H1 (cell line): ENCODE measurements at regions not wholly inside any gene's neighbourhood (a gene's known extent, or its start where the extent isn't known, plus 50 kb on each side); places are given as distances from the start of the nearest gene placed in this dataset.

Experiments
- CTCF ChIA-PET: fragments of 300-600 bp; sonication (Branson Sonifier 250); formaldehyde crosslinking; loops from one replicate; lab custom pipeline; 2021; ENCODE audit not compliant: partially characterized antibody; lab: Charles Lee
- POLR2A ChIA-PET: fragments of 300-600 bp; sonication (Branson Sonifier 250); formaldehyde crosslinking; loops from one replicate; lab custom pipeline; 2021; ENCODE audit warnings: inconsistent platforms; ENCODE audit not compliant: partially characterized antibody; lab: Charles Lee
- DNase-seq, 2 experiments: peaks; one replicate each; pipeline versions ENCODE4 v3.0.0 to v3.0.0-alpha.2; 2010 to 2022; ENCODE audit warnings: low spot score in 2 of 2, low read depth in 1 of 2, mixed read lengths in 1 of 2
- FAIRE-seq: peaks from 2 replicates; lab custom pipeline; 2011; peaks lifted over from hg19 to GRCh38; lab: Jason Lieb, UNC
- H2AFZ ChIP-seq: 2 replicates; pipeline ENCODE4 v1.8.1; 2012; ENCODE audit warnings: low read length, inconsistent platforms
- H2AK5ac ChIP-seq: 2 replicates; pipeline ENCODE4 v1.6.1; 2013; ENCODE audit warnings: low read depth, low read length
- H2BK120ac ChIP-seq: replicated peaks from 2 replicates; pipeline ENCODE3; 2013; ENCODE audit warnings: low read depth, low read length, inconsistent platforms
- H2BK12ac ChIP-seq: 2 replicates; pipeline ENCODE4 v1.6.1; 2013; ENCODE audit warnings: low read depth, low read length
- H2BK15ac ChIP-seq: 2 replicates; pipeline ENCODE4 v1.6.1; 2013; ENCODE audit warnings: low read length
- H2BK20ac ChIP-seq: 2 replicates; pipeline ENCODE4 v1.6.1; 2013; ENCODE audit warnings: low read length
- H2BK5ac ChIP-seq: 2 replicates; pipeline ENCODE4 v1.6.1; 2013; ENCODE audit warnings: low read depth, low read length
- H3K14ac ChIP-seq: 2 replicates; pipeline ENCODE4 v1.6.1; 2013; ENCODE audit warnings: inconsistent platforms; ENCODE audit not compliant: insufficient read length
- H3K18ac ChIP-seq: 2 replicates; pipeline ENCODE4 v1.6.1; 2013; ENCODE audit warnings: low read length; ENCODE audit errors: extremely low read depth
- H3K23ac ChIP-seq: 2 replicates; pipeline ENCODE4 v1.6.1; 2013; ENCODE audit warnings: inconsistent platforms; ENCODE audit not compliant: insufficient read length
- H3K23me2 ChIP-seq: 2 replicates; pipeline ENCODE4 v1.6.1; 2013; ENCODE audit warnings: low read depth, low read length
- H3K27ac ChIP-seq: 2 replicates; pipeline ENCODE4 v1.6.1; 2011; ENCODE audit warnings: low read depth, low read length, inconsistent platforms
- H3K27me3 ChIP-seq, 4 experiments: replicated peaks in 1 of 4; 1 replicate in 1 of 4; 2 replicates in 3 of 4; pipeline versions ENCODE4 v1.6.1 to v1.8.1; 2011 to 2013; ENCODE audit warnings: low read length in 3 of 4, mild to moderate bottlenecking in 3 of 4, inconsistent platforms in 2 of 4, mixed read lengths in 2 of 4, moderate library complexity in 1 of 4; ENCODE audit not compliant: control insufficient read depth in 3 of 4, insufficient read depth in 3 of 4; ENCODE audit errors: extremely low read depth in 1 of 4
- H3K36me3 ChIP-seq, 4 experiments: 2 replicates each; pipeline versions ENCODE4 v1.6.1 to v1.8.1; 2011 to 2013; ENCODE audit warnings: mild to moderate bottlenecking in 4 of 4, low read length in 3 of 4, moderate library complexity in 2 of 4, control low read depth in 1 of 4, inconsistent platforms in 1 of 4; ENCODE audit not compliant: insufficient read depth in 4 of 4, control insufficient read depth in 2 of 4
- H3K4ac ChIP-seq: replicated peaks from 2 replicates; pipeline ENCODE3; 2013; ENCODE audit warnings: low read length, low read depth, mixed read lengths, inconsistent platforms; ENCODE audit not compliant: insufficient read length
- H3K4me1 ChIP-seq, 4 experiments: replicated peaks in 1 of 4; 1 replicate in 1 of 4; 2 replicates in 3 of 4; pipeline versions ENCODE4 v1.6.1 to v1.8.1; 2011 to 2013; ENCODE audit warnings: low read length in 3 of 4, inconsistent platforms in 2 of 4, mixed read lengths in 1 of 4; ENCODE audit not compliant: insufficient read depth in 4 of 4, control insufficient read depth in 3 of 4
- H3K4me2 ChIP-seq, 2 experiments: 2 replicates each; pipeline versions ENCODE4 v1.6.1 to v1.8.1; 2011 to 2013; ENCODE audit warnings: low read depth in 2 of 2, low read length in 2 of 2, control low read depth in 1 of 2, inconsistent platforms in 1 of 2, mild to moderate bottlenecking in 1 of 2; ENCODE audit not compliant: insufficient read depth in 1 of 2
- H3K4me3 ChIP-seq, 4 experiments: fragments of 200-600, 300-600 bp in 1 of 4; sonication (generic), shearing (Covaris generic), sonication (Bioruptor Twin) in 1 of 4; 2 replicates each; pipeline versions ENCODE4 v1.5.1 to v1.8.1; 2011 to 2016; ENCODE audit warnings: low read length in 4 of 4, low read depth in 3 of 4, control low read depth in 2 of 4, inconsistent platforms in 2 of 4, mild to moderate bottlenecking in 2 of 4, mixed read lengths in 1 of 4, moderate library complexity in 1 of 4; ENCODE audit not compliant: insufficient read depth in 2 of 4; ENCODE audit errors: extremely low read depth in 1 of 4
- H3K56ac ChIP-seq: replicated peaks from 2 replicates; pipeline ENCODE3; 2013; ENCODE audit warnings: low read depth, mild to moderate bottlenecking, mixed read lengths, low read length, inconsistent platforms; ENCODE audit not compliant: insufficient read length
- H3K79me1 ChIP-seq: 2 replicates; pipeline ENCODE4 v1.6.1; 2013; ENCODE audit warnings: low read depth, low read length, control low read depth
- H3K79me2 ChIP-seq, 2 experiments: 2 replicates each; pipeline versions ENCODE4 v1.6.1 to v1.8.1; 2012 to 2013; ENCODE audit warnings: low read length in 2 of 2, mild to moderate bottlenecking in 2 of 2, inconsistent platforms in 1 of 2; ENCODE audit not compliant: insufficient read depth in 2 of 2, control insufficient read depth in 1 of 2
- H3K9ac ChIP-seq, 4 experiments: replicated peaks in 1 of 4; 1 replicate in 1 of 4; 2 replicates in 3 of 4; pipeline versions ENCODE4 v1.6.1 to v1.8.1; 2011 to 2013; ENCODE audit warnings: low read depth in 3 of 4, low read length in 3 of 4, control low read depth in 2 of 4, mild to moderate bottlenecking in 2 of 4, moderate library complexity in 2 of 4, inconsistent platforms in 1 of 4; ENCODE audit errors: extremely low read depth in 1 of 4
- H3K9me3 ChIP-seq, 2 experiments: 2 replicates each; pipeline versions ENCODE4 v1.6.1 to v1.8.1; 2012 to 2013; ENCODE audit warnings: mild to moderate bottlenecking in 2 of 2, moderate library complexity in 2 of 2, control low read depth in 1 of 2, inconsistent platforms in 1 of 2, low read depth in 1 of 2, low read length in 1 of 2, mixed read lengths in 1 of 2; ENCODE audit not compliant: insufficient read depth in 2 of 2
- H4K20me1 ChIP-seq, 2 experiments: replicated peaks in 1 of 2; 2 replicates each; pipeline versions ENCODE3 to v1.8.1; 2011 to 2013; ENCODE audit warnings: inconsistent platforms in 2 of 2, low read length in 2 of 2, mild to moderate bottlenecking in 1 of 2; ENCODE audit not compliant: insufficient read depth in 2 of 2, control insufficient read depth in 1 of 2
- H4K5ac ChIP-seq: 2 replicates; pipeline ENCODE4 v1.6.1; 2013; ENCODE audit warnings: low read length, low read depth, mixed read lengths, inconsistent platforms; ENCODE audit not compliant: insufficient read length
- H4K8ac ChIP-seq: 2 replicates; pipeline ENCODE4 v1.8.0; 2013; ENCODE audit warnings: mild to moderate bottlenecking, moderate library complexity, low read length, inconsistent platforms; ENCODE audit not compliant: insufficient read depth; ENCODE audit errors: extremely low read depth
- H4K91ac ChIP-seq: replicated peaks from 2 replicates; pipeline ENCODE3; 2013; ENCODE audit warnings: low read length, mixed read lengths, inconsistent platforms; ENCODE audit not compliant: insufficient read length
- ATF2 ChIP-seq: IDR thresholded peaks from 2 replicates; pipeline ENCODE4 v1.6.1; 2012; ENCODE audit warnings: low read length, inconsistent platforms
- HDAC2 ChIP-seq, 2 experiments: fragments of 300-600 bp in 1 of 2; sonication (generic) in 1 of 2; IDR thresholded peaks; 2 replicates each; pipeline ENCODE4 v1.6.1; 2011 to 2012; ENCODE audit warnings: low read depth in 2 of 2, low read length in 2 of 2, mild to moderate bottlenecking in 2 of 2, moderate library complexity in 2 of 2, borderline replicate concordance in 1 of 2, inconsistent platforms in 1 of 2
- WGBS, 2 experiments: shearing (Covaris generic) in 1 of 2; methylation state at CpG; one replicate each; pipeline versions ENCODE4 v1.1.6 to v1.1.7; 2013 to 2015; ENCODE audit warnings: low lambda C conversion rate in 2 of 2, mixed read lengths in 2 of 2, inconsistent platforms in 1 of 2, low coverage in 1 of 2, missing lambda C conversion rate in 1 of 2; ENCODE audit not compliant: insufficient replicate concordance in 2 of 2, insufficient coverage in 1 of 2, insufficient read length in 1 of 2; ENCODE audit errors: extremely low coverage in 1 of 2, missing lambda C conversion rate in 1 of 2; 5-methylcytosine and 5-hydroxymethylcytosine counted together

GRCh38 chr20:55174635-55175034, 699.2 kb downstream of the DOK5 start:
- H3K79me2 ChIP-seq: no peaks in the 10 kb centered on the region
- 100% methylated on average over 1 of the region's 1 CpG; no CpG with 5 or more reads in 1 of the 2 experiments for WGBS, 2 experiments
- no peak overlapping the region for H3K4me2 ChIP-seq
- H3K14ac ChIP-seq: no peak overlapping the region
- no peaks in the 10 kb centered on the region for H3K79me1 ChIP-seq
- H3K27me3 ChIP-seq: no peaks in the 10 kb centered on the region
- no peak overlapping the region for H3K23ac ChIP-seq
- H3K23me2 ChIP-seq: no peaks in the 10 kb centered on the region
- H2AK5ac ChIP-seq: no peak overlapping the region
- H3K36me3 ChIP-seq: no peaks in the 10 kb centered on the region
- H2BK12ac ChIP-seq: no peak overlapping the region
- FAIRE-seq (no peak), DNase-seq (no peak)
- H3K4ac ChIP-seq: no peak overlapping the region
- H3K27ac ChIP-seq: no peak overlapping the region
- no peak overlapping the region for H2BK15ac ChIP-seq
- H4K20me1 ChIP-seq: no peaks in the 10 kb centered on the region
- POLR2A ChIA-PET: no interaction called here
- H3K4me1 ChIP-seq: no peaks in the 10 kb centered on the region
- no peak overlapping the region for H4K8ac ChIP-seq
- no peak overlapping the region for H3K4me3 ChIP-seq
- no peak overlapping the region for H3K9ac ChIP-seq
- no peak overlapping the region for H2AFZ ChIP-seq
- no peak overlapping the region for H2BK5ac ChIP-seq
- no peaks in the 10 kb centered on the region for H3K9me3 ChIP-seq
- H3K56ac ChIP-seq: no peak overlapping the region
- H4K91ac ChIP-seq: no peak overlapping the region
- H2BK20ac ChIP-seq: no peak overlapping the region
- no peak overlapping the region for H3K18ac ChIP-seq
- H2BK120ac ChIP-seq: no peak overlapping the region
- H4K5ac ChIP-seq: no peak overlapping the region
- CTCF ChIA-PET: no interaction called here
- TF ChIP-seq HDAC2 (IDR thresholded peaks at IDR 0.05; ENCODE audit: borderline replicate concordance in 1 of 2, low read depth in 2 of 2, low read length in 2 of 2): no peak
- TF ChIP-seq ATF2: no peak
